NCI-H69 (cell line): ENCODE measurements at regions not wholly inside any gene's neighbourhood (a gene's known extent, or its start where the extent isn't known, plus 50 kb on each side); places are given as distances from the start of the nearest gene placed in this dataset.

Source experiments
- DNase-seq: peaks from one replicate; lab custom pipeline; 2025; lab: John Stamatoyannopoulos, UW

DNA sequence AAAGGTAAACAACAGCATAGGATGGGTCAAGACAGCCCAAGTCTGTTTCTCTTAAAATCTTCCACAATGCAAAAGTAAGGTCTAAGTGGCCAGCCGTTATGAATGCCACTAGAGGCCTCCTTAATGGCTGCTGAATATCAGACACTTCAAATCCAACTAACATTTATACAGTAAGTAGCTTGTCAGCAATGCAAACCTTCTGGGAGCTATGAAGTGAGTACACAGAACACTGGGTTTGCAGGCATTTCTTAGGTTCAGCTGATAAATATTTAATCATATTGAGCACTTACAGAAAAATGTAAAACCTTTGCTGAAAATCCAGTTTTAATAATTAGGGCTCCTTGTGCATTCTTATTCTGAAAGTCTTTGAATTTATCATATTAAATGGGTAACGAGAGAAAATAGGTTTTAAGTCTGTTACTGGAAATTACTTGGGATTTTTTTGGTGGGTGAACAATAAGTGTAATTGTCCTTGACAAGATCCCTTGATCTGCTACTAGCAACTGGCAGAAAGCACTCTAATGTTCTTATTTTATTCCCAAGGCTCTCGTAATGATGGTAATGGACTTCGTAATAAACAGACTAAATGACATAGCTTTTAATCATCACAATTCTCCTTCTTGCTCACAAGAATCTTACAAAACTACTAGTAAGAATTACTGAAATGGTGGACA, 141.7 kb upstream of the GPR149 start:
- no peak for DNase-seq

DNA sequence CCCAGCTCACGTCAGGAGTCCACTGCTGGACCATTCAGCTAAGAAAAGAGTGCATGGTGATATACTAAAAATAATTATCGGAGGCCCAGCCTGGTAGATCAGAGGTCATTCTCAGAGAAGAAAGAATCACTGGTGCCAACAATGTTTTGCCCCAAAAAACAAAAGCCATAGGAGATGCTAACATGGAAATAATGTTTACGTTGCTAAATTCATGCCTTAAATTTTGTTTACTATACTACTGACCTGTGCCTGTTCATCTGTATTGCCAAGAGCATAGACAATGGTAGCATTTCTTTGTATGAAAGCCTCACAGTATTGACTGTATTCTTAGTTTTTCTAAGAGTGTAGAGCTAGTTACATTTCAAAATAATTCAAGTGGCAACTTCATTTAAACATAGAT, 138.1 kb upstream of the GPR149 start:
- DNase-seq = no peak

DNA sequence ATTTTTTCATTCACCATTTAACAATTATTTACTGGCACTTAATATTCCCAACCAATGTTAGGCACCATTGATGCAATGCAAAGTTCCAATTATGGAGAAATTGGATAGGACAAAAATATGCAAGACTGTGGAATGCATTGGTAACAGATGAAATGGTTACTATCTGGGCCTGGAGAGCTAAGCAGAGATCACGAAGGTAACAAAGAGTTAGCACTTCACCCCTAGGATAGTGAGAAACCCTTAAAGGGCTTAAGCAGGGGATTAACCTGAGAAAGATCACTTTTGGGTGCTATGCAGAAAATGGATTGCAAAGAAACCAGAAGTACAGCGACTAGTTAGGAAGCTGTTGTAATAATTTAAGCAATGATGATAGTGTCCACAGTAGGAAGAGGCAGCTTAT, 129.6 kb upstream of the GPR149 start:
- no peak for DNase-seq

DNA sequence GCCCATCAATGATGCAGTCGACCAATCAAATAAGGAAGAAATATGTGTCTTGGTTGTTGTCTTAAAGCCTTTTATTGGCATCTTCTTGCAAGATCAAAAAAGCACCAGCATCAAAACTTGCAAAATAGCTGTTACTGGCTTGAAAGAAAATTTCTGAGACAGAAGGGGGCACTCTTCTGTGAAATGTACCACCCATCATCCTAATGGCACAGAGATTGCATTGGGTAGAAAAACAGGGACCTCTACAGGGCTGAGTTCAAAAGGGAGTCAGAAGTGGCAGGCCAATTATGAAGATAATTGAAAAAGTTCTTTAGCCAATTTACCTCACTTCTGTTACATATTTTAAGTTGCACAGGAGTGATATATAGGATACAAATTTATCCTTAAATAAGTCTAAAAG, 122.3 kb upstream of the GPR149 start:
- peak; percentile 17 for DNase-seq

DNA sequence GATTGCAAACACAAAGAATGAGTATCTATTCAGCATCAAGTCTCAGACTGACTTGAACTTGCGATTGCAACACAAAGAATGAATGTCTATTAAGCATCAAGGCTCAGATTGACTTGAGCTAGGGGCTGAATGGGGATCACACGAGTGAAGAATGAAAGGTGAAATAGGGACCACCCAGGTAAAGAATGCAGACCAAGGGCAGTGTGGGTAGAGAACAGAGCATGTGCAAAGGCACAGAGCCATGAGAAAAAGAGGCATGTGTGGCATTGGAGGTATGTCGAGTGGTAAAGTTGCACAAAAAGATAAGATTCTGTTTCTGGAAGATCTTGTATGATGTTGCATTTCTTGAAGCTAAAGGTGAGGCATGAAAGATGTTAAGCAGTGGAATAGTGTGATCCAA, 119.4 kb upstream of the GPR149 start:
- no peak for DNase-seq

DNA sequence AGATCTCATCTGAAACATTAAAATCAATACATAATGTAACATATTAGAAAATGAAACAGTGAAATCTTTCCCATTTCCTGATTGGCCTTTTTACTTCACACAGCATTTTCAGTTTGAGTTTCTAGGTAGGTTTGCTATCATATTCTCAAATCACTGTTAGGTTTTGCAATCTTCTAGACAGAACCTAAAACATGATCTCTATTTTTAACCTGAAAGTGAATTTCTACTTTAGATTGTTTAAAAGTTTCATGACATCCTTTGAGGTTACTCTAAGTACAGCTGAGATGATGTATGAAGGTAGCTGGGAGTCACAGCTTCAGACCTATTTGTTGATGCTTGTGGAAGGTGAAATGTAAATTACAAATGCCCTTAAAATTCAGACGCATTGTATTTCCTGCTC, 118.4 kb upstream of the GPR149 start:
- DNase-seq = no peak

DNA sequence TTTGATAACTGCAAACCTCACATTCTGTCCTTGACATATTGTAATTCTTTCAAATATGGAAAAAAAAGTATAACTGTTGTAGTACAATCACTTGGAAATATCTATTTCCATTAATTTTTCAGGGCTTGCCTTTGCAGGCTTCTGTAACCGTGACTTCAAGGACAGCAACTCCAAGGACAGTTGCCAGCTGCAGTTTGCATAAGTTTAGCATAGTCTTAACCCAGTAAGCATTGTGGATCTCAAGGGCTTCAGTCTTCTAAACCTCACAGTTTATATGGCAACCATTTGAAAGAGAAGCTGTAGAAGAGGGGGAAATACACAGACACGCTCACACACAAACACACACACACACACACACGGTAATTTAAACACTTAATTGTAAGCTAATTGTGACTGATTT, 112.8 kb upstream of the GPR149 start:
- DNase-seq = no peak

DNA sequence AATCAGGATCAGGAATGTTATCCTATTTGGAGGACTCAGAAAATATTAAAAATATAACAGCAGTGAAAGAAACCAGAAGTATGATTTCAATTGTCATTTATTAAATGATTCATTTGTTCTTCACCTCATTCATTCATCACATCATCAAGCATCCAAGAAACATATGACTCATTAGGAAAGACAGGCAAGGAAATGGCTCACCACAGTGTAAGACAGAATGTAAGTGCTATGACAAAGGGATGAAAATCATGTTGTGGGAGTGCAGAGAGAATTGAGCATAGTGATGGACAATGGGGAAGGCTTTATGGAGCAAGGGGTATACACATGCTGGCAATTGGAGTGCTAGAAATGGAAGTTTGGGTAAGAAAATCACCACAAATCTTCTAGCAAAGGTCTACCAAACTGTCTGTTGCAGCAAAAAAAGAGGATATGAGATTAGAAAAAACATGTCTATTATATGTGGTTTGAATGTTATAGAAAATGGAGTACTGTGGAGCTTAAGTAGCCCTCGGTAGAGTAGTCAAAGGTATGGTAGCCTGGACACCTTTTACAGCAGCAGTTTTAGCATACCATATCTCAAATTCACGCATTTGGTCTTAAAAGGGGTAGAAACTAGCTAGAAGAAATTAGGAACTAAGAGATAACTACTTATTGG, 111.1 kb upstream of the GPR149 start:
- DNase-seq = no peak

DNA sequence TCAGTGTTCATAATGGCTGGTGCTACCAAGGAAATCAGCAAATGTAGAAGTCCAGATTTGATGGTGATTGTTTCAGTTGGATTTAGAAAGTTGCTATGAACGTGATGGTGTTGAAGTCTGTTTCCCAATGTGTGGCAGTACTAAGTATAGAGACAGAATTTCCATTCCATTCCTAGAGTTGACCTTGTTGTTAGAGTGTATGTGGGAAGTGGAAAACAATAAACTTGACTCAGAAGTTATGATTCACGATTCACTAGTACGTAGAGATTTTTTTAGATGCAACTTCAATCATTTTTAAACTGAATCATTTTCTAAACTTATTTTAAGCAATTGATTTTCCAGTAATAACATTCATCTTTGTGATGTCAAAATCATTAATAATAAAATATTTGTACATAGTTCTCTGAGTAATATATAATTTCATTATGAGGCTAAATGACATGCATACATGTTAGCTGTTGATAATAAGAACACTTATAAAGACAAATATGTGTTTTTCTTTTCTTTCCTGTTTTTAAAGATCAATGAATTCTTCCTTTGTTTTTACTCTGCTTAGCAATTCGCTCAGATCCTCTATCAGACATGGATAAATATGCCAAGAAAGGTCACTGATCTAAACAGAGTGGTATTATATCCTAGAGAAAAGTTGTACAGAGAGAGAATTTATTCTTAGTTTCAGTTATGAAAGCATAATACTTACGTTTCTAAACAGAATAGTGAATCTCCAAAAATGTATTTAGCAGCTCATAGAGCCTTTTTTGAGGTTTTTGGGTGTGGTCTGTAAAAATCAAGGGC, 108.8 kb upstream of the GPR149 start:
- DNase-seq = no peak

DNA sequence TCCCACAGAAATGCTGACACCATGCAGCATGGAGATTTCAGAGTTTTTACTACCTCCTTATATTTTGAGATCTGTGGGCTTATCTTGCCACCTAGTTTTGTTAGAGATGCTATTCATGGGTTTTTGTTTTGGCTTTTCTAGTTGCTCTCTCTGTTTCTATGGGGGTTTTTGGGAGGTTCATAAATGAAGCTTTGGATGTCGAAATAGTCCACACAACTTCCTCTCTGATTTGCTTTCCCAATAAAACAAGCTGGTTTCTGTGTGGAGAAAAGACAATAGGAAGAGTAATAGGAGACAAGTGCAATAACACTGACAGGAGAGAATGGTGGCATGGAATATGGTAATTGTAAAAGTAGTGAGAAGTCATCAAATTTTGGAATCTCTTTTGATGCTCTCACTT, 106.8 kb upstream of the GPR149 start:
- DNase-seq = no peak

DNA sequence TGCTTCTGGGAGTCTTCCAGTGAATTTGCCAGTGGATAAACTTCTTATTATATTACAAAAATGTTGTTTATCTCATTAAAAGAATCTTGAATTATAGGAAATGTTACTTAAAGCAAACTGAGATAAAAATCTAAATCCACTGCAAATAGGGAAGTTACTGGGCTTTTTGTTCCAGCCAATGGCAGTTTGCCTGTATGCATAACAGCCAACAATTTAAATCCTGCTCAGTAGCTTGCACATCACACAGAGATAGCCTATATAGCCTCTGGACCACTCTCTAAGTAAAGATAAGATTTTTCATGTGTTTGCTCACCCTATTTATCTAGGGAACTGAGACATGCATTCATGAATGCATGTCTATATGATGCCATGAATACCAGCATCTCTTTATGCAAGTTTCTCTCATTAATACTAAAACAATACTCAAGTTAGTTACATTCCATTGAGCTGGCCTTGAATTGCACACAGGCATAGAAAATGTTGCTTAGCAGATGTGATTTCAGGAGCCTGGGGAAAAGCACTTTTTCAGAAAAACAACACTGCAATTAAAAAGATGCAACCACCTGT, 92.1 kb upstream of the GPR149 start:
- DNase-seq = no peak

DNA sequence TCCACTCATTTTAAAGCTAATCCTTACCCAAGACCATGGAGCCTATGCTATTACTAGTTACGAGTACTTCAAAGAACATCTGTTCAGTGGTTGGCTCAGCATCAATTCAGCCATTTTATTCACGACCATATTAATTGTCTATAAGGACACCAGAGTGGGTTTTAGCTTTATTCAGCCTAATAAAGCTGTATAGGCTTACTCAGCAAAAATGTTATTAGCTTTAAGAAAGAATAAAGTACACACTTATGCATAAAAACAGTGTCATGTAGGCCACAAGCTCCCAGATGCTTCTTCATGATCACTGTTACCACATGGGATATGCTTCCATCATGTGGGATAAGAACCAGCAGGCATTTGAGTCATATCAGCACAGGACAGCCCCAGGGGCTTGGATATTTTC, 87.4 kb upstream of the GPR149 start:
- no peak for DNase-seq

DNA sequence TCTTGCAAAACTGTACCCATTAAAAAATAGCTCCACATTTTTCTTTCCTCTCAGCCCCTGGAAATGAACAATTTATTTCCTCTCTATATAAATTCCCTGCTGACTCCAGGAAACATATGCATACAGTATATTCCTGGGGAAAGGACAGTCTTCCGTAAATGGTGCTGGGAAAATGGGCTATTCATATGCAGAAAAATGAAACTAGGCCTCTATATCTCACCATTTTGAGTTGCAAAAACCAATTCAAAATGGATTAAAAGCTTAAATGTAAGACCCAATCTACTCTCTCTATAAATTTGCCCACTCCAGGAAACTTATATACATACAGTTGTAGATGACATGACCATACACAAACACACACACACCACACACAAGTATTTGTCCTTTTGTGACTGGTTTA, 85.9 kb upstream of the GPR149 start:
- DNase-seq = no peak

DNA sequence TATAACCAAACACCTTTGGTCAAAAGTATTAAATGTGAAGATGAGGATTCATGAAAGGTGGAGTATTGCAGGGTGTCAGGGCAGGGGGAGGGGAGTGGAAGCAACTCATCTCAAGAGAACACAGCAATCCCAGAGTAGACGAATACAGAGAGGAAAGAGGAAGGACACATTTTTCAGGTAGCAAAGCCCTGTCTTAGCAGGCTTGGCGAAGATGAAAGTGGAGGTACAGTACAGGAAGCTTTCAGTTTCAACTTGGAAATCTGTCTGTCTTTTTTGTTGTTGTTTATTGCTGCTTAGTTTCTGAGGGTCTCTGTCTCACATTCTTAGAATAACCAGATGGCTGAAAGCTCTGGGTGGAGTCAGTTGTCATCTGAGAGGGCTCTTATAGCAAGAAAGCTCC, 80.8 kb upstream of the GPR149 start:
- DNase-seq = no peak

DNA sequence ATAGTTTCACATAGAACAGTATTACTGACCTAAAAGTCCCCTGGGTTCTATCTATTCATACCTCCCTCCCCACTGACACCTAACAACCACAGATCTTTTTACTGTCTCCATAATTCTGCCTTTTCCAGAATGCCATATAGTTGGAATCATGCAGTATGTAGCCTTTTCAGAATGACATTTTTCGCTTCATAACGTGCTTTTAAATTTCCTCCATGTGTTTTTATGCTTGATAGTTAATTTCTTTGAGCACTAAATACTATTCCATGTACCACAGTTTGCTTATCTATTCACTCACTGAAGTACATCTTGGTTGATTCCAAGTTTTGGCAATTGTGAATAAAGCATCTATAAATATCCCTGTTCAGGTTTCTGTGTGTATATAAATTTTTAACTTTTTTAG, 77.7 kb upstream of the GPR149 start:
- DNase-seq = no peak

DNA sequence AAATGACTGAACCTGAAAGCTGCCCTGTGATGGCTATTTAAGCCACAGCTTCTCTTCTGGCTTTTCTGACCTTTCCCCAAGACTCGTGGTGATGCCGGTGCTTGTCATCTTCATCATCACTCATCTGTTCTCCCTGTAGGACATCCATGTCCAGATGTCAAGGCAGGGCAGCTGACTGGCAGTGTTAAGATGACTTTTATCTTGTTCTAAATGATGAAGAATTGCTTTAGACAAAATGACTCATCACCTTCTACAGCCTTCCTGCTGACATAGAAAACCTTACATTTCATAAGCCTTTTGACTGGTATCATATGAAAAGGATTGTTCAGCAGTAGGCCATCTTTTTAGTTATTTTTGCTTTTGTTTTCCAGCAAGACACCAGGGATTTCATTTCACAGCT, 67.0 kb upstream of the GPR149 start:
- DNase-seq = no peak

DNA sequence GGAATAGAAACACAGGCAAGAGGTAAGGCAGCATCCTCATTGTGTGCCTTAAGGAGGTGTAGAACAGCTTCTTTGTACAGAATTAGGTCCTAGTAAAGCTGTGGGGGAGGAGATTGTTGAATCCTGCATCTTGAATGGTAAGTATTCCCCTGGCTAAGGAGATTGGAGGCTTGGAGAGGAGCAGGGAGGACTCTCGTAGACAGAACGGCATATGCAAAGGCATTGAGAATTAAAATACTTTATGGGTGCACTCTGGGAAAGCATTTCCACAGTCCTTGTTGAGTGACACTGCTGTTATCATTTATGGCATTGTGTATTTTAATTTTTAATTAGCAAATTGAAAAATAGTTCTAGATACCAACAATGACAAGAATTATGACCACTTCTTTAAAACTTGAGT, 66.5 kb upstream of the GPR149 start:
- DNase-seq = no peak

DNA sequence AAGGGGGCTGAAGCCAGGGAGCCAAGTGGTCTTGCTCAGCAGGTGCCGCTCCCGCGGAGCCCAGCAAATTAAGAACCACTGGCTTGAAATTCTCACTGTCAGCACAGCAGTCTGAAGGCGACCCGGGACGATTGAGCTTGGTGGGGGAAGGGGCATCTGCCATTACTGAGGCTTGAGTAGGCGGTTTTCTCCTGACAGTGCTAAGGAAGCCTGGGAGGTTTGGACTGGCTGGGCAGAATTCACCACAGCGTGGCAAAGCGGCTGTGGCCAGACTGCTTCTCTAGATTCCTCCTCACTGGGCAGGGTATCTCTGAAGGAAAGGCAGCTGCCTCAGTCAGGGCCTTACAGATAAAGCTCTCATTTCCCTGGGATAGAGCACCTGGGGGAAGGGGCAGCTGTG, 57.0 kb upstream of the GPR149 start:
- no peak for DNase-seq

DNA sequence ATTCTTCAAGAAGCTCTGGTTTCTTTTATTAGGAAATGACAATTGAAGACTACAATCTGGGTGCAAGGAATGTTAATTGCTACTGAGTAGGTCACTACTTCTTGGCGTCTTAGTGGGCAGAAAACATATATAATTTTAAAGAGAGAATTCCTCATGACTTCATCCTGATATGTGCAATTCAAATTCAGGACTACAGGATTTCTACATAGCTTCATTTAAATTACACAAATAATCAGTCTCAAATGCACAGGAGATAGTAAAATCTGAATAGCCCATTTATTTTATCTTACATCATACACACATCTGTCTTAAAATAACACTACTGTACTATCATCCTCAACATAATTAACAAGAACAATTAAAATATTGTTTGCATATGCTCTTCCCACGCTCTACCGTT, 52.5 kb upstream of the GPR149 start:
- DNase-seq = no peak

DNA sequence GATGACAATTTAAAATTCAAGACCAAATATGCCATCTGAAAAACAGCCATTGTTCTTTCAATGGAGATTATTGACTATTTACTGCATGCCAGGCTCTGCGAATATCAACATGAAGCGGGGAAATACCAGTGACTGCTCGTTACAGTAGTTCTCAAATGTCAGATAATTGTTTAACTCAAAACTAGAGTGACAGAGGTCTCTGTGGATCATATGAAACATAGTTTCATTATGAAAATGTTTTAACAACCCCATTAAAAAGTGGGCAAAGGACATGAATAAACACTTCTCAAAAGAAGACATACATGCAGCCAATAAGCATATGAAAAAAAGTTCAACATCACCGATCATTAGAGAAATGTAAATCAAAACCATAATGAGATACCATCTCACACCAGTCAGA, 50.0 kb upstream of the GPR149 start:
- no peak for DNase-seq
